SK-N-SH treated with all-trans-retinoic acid at 6 μM for 48 hours (cell line): ENCODE measurements at regions not wholly inside any gene's neighbourhood (a gene's known extent, or its start where the extent isn't known, plus 50 kb on each side); places are given as distances from the start of the nearest gene placed in this dataset.

Experiments used
- ATAC-seq: fragments of 200-7000 bp; cut with Tn5 transposase; 3 replicates; pipeline ENCODE4 v1.9.1; 2020; ENCODE audit warnings: mild to moderate bottlenecking, moderate library complexity
- ARNTL ChIP-seq: fragments of 450-650 bp; formaldehyde crosslinking; IDR thresholded peaks from 2 replicates; pipeline ENCODE4 v1.5.0; 2020; ENCODE audit warnings: low read depth, mild to moderate bottlenecking, moderate library complexity, borderline replicate concordance
- BACH2 ChIP-seq: fragments of 250-450 bp; sonication (Bioruptor Pico); IDR thresholded peaks from 2 replicates; pipeline ENCODE4 v1.9.0; 2021; ENCODE audit warnings: mild to moderate bottlenecking, borderline replicate concordance
- CSDC2 ChIP-seq: fragments of 250-450 bp; sonication (Bioruptor Pico); IDR thresholded peaks from 2 replicates; pipeline ENCODE4 v1.5.0; 2020; ENCODE audit warnings: mild to moderate bottlenecking, moderate library complexity
- CSRNP3 ChIP-seq: fragments of 250-450 bp; sonication (Bioruptor Pico); IDR thresholded peaks from 2 replicates; pipeline ENCODE4 v1.5.1; 2021; ENCODE audit warnings: mild to moderate bottlenecking, moderate library complexity
- ESRRG ChIP-seq: fragments of 250-450 bp; sonication (Bioruptor Pico); IDR thresholded peaks from 2 replicates; pipeline ENCODE4 v1.6.1; 2021; ENCODE audit warnings: mild to moderate bottlenecking
- GLIS3 ChIP-seq: fragments of 250-450 bp; sonication (Bioruptor Pico); IDR thresholded peaks from 2 replicates; pipeline ENCODE4 v1.5.0; 2020; ENCODE audit warnings: mild to moderate bottlenecking, moderate library complexity
- ISL1 ChIP-seq: fragments of 250-450 bp; sonication (Bioruptor Pico); IDR thresholded peaks from 2 replicates; pipeline ENCODE4 v2.1.2; 2022; ENCODE audit warnings: mild to moderate bottlenecking, moderate library complexity
- OSR1 ChIP-seq: fragments of 250-450 bp; sonication (Bioruptor Pico); IDR thresholded peaks from 2 replicates; pipeline ENCODE4 v1.8.0; 2022; ENCODE audit warnings: moderate library complexity, mild to moderate bottlenecking, inconsistent platforms
- PPARA ChIP-seq: fragments of 250-450 bp; sonication (Bioruptor Pico); IDR thresholded peaks from 2 replicates; pipeline ENCODE4 v1.5.0; 2020; ENCODE audit warnings: mild to moderate bottlenecking, borderline replicate concordance
- RARB ChIP-seq: fragments of 250-450 bp; sonication (Bioruptor Pico); IDR thresholded peaks from 2 replicates; pipeline ENCODE4 v1.8.0; 2021; ENCODE audit warnings: mild to moderate bottlenecking, moderate library complexity
- SNAI2 ChIP-seq: fragments of 250-450 bp; sonication (Bioruptor Pico); IDR thresholded peaks from 2 replicates; pipeline ENCODE4 v1.5.0; 2020; ENCODE audit warnings: mild to moderate bottlenecking, moderate library complexity
- TCF4 ChIP-seq: fragments of 250-450 bp; sonication (Bioruptor Pico); IDR thresholded peaks from 2 replicates; pipeline ENCODE4 v1.8.0; 2021; ENCODE audit warnings: mild to moderate bottlenecking, moderate library complexity, borderline replicate concordance
- TOX ChIP-seq: fragments of 250-450 bp; sonication (Bioruptor Pico); IDR thresholded peaks from 2 replicates; pipeline ENCODE4 v1.8.0; 2021; ENCODE audit warnings: mild to moderate bottlenecking, moderate library complexity, borderline replicate concordance
- ZFP3 ChIP-seq: fragments of 250-450 bp; sonication (Bioruptor Pico); IDR thresholded peaks from 2 replicates; pipeline ENCODE4 v1.5.0; 2020; ENCODE audit warnings: mild to moderate bottlenecking, moderate library complexity
- ZFP30 ChIP-seq: fragments of 450-650 bp; formaldehyde crosslinking; IDR thresholded peaks from 2 replicates; pipeline ENCODE4 v1.5.0; 2022; ENCODE audit warnings: mild to moderate bottlenecking, moderate library complexity
- ZNF565 ChIP-seq: fragments of 450-650 bp; formaldehyde crosslinking; conservative IDR thresholded peaks from 2 replicates; pipeline ENCODE4 v1.5.0; 2020; ENCODE audit warnings: low read depth, mild to moderate bottlenecking, moderate library complexity
- ZNF70 ChIP-seq: fragments of 450-650 bp; formaldehyde crosslinking; IDR thresholded peaks from 2 replicates; pipeline ENCODE4 v1.5.0; 2020; ENCODE audit warnings: mild to moderate bottlenecking, moderate library complexity
- ZNF8 ChIP-seq: fragments of 450-650 bp; formaldehyde crosslinking; IDR thresholded peaks from 2 replicates; pipeline ENCODE4 v1.5.0; 2020; ENCODE audit warnings: mild to moderate bottlenecking, moderate library complexity
- TF ChIP-seq, protein P1 (sequence below): fragments of 250-450 bp; sonication (Bioruptor Pico); IDR thresholded peaks from 2 replicates; pipeline ENCODE4 v1.5.1; 2020; ENCODE audit warnings: low read depth, mild to moderate bottlenecking, moderate library complexity
- TF ChIP-seq, protein P2 (sequence below): fragments of 250-450 bp; sonication (Bioruptor Pico); IDR thresholded peaks from 2 replicates; pipeline ENCODE4 v1.8.0; 2021; ENCODE audit warnings: low read depth, mild to moderate bottlenecking, moderate library complexity, borderline replicate concordance
- TF ChIP-seq, protein P3 (sequence below): fragments of 250-450 bp; sonication (Bioruptor Pico); IDR thresholded peaks from 2 replicates; pipeline ENCODE4 v1.8.0; 2020; ENCODE audit warnings: mild to moderate bottlenecking, moderate library complexity, borderline replicate concordance
- TF ChIP-seq, protein P4 (sequence below): fragments of 250-450 bp; sonication (Bioruptor Pico); IDR thresholded peaks from 2 replicates; pipeline ENCODE4 v1.5.0; 2020; ENCODE audit warnings: mild to moderate bottlenecking, moderate library complexity

- TF ChIP-seq GLIS3 (no peak), ARNTL (CRISPR knock-in tag) (no peak), RARB (CRISPR knock-in tag) (no peak), ZNF8 (CRISPR knock-in tag) (no peak), ISL1 (CRISPR knock-in tag) (no peak), ZNF565 (no peak)
- TF ChIP-seq, all 23 proteins: peak for 0
- ATAC-seq, result no peak; the same call in 2 of the 3 replicates
Measured at GRCh38 chr7:34327681-34328080, 330.3 kb upstream of the NPSR1 start.

- no peak for ATAC-seq
- TF ChIP-seq, protein P1, sequence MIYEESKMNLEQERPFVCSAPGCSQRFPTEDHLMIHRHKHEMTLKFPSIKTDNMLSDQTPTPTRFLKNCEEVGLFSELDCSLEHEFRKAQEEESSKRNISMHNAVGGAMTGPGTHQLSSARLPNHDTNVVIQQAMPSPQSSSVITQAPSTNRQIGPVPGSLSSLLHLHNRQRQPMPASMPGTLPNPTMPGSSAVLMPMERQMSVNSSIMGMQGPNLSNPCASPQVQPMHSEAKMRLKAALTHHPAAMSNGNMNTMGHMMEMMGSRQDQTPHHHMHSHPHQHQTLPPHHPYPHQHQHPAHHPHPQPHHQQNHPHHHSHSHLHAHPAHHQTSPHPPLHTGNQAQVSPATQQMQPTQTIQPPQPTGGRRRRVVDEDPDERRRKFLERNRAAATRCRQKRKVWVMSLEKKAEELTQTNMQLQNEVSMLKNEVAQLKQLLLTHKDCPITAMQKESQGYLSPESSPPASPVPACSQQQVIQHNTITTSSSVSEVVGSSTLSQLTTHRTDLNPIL (CRISPR knock-in tag), result no peak
- no peak for TF ChIP-seq ISL1 (CRISPR knock-in tag)
- TF ChIP-seq SNAI2, result no peak
- TF ChIP-seq TCF4 (CRISPR knock-in tag), result no peak
- TF ChIP-seq ARNTL (CRISPR knock-in tag), result no peak
- no peak for TF ChIP-seq OSR1 (CRISPR knock-in tag)
- TF ChIP-seq TOX (CRISPR knock-in tag), result no peak
- no peak for TF ChIP-seq BACH2 (CRISPR knock-in tag)
- TF ChIP-seq CSDC2 (CRISPR knock-in tag), result no peak
- TF ChIP-seq, protein P2, sequence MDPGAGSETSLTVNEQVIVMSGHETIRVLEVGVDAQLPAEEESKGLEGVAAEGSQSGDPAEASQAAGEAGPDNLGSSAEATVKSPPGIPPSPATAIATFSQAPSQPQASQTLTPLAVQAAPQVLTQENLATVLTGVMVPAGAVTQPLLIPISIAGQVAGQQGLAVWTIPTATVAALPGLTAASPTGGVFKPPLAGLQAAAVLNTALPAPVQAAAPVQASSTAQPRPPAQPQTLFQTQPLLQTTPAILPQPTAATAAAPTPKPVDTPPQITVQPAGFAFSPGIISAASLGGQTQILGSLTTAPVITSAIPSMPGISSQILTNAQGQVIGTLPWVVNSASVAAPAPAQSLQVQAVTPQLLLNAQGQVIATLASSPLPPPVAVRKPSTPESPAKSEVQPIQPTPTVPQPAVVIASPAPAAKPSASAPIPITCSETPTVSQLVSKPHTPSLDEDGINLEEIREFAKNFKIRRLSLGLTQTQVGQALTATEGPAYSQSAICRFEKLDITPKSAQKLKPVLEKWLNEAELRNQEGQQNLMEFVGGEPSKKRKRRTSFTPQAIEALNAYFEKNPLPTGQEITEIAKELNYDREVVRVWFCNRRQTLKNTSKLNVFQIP, result no peak
- no peak for TF ChIP-seq ZNF70
- no peak for TF ChIP-seq ESRRG
- TF ChIP-seq PPARA (CRISPR knock-in tag), result no peak
- no peak for TF ChIP-seq ZFP3 (CRISPR knock-in tag)
- TF ChIP-seq, protein P3, sequence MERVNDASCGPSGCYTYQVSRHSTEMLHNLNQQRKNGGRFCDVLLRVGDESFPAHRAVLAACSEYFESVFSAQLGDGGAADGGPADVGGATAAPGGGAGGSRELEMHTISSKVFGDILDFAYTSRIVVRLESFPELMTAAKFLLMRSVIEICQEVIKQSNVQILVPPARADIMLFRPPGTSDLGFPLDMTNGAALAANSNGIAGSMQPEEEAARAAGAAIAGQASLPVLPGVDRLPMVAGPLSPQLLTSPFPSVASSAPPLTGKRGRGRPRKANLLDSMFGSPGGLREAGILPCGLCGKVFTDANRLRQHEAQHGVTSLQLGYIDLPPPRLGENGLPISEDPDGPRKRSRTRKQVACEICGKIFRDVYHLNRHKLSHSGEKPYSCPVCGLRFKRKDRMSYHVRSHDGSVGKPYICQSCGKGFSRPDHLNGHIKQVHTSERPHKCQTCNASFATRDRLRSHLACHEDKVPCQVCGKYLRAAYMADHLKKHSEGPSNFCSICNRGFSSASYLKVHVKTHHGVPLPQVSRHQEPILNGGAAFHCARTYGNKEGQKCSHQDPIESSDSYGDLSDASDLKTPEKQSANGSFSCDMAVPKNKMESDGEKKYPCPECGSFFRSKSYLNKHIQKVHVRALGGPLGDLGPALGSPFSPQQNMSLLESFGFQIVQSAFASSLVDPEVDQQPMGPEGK (CRISPR knock-in tag), result no peak
- TF ChIP-seq, protein P4, sequence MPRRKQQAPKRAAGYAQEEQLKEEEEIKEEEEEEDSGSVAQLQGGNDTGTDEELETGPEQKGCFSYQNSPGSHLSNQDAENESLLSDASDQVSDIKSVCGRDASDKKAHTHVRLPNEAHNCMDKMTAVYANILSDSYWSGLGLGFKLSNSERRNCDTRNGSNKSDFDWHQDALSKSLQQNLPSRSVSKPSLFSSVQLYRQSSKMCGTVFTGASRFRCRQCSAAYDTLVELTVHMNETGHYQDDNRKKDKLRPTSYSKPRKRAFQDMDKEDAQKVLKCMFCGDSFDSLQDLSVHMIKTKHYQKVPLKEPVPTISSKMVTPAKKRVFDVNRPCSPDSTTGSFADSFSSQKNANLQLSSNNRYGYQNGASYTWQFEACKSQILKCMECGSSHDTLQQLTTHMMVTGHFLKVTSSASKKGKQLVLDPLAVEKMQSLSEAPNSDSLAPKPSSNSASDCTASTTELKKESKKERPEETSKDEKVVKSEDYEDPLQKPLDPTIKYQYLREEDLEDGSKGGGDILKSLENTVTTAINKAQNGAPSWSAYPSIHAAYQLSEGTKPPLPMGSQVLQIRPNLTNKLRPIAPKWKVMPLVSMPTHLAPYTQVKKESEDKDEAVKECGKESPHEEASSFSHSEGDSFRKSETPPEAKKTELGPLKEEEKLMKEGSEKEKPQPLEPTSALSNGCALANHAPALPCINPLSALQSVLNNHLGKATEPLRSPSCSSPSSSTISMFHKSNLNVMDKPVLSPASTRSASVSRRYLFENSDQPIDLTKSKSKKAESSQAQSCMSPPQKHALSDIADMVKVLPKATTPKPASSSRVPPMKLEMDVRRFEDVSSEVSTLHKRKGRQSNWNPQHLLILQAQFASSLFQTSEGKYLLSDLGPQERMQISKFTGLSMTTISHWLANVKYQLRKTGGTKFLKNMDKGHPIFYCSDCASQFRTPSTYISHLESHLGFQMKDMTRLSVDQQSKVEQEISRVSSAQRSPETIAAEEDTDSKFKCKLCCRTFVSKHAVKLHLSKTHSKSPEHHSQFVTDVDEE (CRISPR knock-in tag), result no peak
- TF ChIP-seq GLIS3, result no peak
Measured at GRCh38 chr7:34330308-34330707, 327.7 kb upstream of the NPSR1 start.

DNA sequence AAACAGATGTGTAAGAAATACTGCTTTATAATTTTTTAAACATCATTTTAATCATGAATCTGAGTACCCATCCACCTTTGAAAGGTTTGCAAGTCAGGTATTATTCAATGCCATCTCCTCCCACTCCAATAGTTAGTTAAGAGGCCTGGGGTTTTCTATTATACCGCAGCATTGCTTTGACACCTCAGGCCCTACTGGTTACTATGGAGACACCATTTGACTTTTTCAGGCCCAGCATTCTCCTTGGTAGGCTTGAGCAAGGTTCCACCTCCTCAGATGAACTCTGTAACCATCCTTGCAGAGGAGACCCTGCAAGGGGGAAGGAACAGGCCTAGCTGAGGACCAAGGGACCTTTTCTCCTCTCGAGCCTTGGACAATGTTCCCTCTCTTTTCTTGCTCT is 326.9 kb upstream of the NPSR1 start:
- ATAC-seq, result no peak
- TF ChIP-seq ZNF8 (CRISPR knock-in tag), result no peak
- no peak for TF ChIP-seq ZNF565
- no peak for TF ChIP-seq ZFP3 (CRISPR knock-in tag)
- no peak for TF ChIP-seq ISL1 (CRISPR knock-in tag)
- no peak for TF ChIP-seq GLIS3
- TF ChIP-seq PPARA (CRISPR knock-in tag), result no peak
- no peak for TF ChIP-seq CSRNP3
- TF ChIP-seq SNAI2, result no peak
- no peak for TF ChIP-seq ZFP30 (CRISPR knock-in tag)
- no peak for TF ChIP-seq CSDC2 (CRISPR knock-in tag)
- TF ChIP-seq, protein P2, result no peak
- TF ChIP-seq, all 23 proteins: peak for 0
